Liver (tissue), 8 donors: ENCODE measurements at regions not wholly inside any gene's neighbourhood (a gene's known extent, or its start where the extent isn't known, plus 50 kb on each side); places are given as distances from the start of the nearest gene placed in this dataset.

Experiments
- DNase-seq: peaks from one replicate; pipeline ENCODE4 v3.0.0-alpha.2; 2017; ENCODE audit warnings: low spot score
- H3K27ac ChIP-seq, 2 donors: one replicate each; pipeline ENCODE4 v1.7.0; 2013; ENCODE audit warnings: inconsistent platforms in 2 of 2, low read length in 2 of 2, control low read depth in 1 of 2, low read depth in 1 of 2, mild to moderate bottlenecking in 1 of 2
- H3K27me3 ChIP-seq, 4 donors: one replicate each; pipeline versions ENCODE4 v1.6.1 to v1.7.0; 2013; ENCODE audit warnings: low read length in 3 of 4, inconsistent platforms in 1 of 4, mild to moderate bottlenecking in 1 of 4, moderate library complexity in 1 of 4; ENCODE audit not compliant: control insufficient read depth in 4 of 4, insufficient read depth in 4 of 4
- H3K36me3 ChIP-seq, 4 donors: one replicate each; pipeline versions ENCODE4 v1.6.1 to v1.7.0; 2013; ENCODE audit warnings: low read length in 3 of 4, mild to moderate bottlenecking in 3 of 4, low read depth in 1 of 4, moderate library complexity in 1 of 4; ENCODE audit not compliant: control insufficient read depth in 4 of 4, insufficient read depth in 3 of 4
- H3K4me1 ChIP-seq, 4 donors: one replicate each; pipeline versions ENCODE4 v1.6.1 to v1.7.0; 2013; ENCODE audit warnings: low read length in 3 of 4, mild to moderate bottlenecking in 3 of 4, moderate library complexity in 1 of 4; ENCODE audit not compliant: control insufficient read depth in 4 of 4, insufficient read depth in 4 of 4
- H3K4me3 ChIP-seq, 3 donors: one replicate each; pipeline versions ENCODE4 v1.6.1 to v1.7.0; 2013; ENCODE audit warnings: low read length in 3 of 3, control low read depth in 1 of 3, low read depth in 1 of 3, mild to moderate bottlenecking in 1 of 3
- H3K9ac ChIP-seq, 2 donors: one replicate each; pipeline ENCODE4 v1.7.0; 2013; ENCODE audit warnings: low read length in 2 of 2, mild to moderate bottlenecking in 2 of 2, moderate library complexity in 2 of 2, control low read depth in 1 of 2, low read depth in 1 of 2
- H3K9me3 ChIP-seq, 4 donors: one replicate each; pipeline versions ENCODE4 v1.6.1 to v1.7.0; 2013; ENCODE audit warnings: low read length in 3 of 4; ENCODE audit not compliant: control insufficient read depth in 4 of 4
- EGR1 ChIP-seq, 2 donors: IDR thresholded peaks; 2 replicates each; pipeline ENCODE4 v1.6.1; 2016 to 2018; ENCODE audit warnings: antibody characterized with exemption in 2 of 2, low read depth in 2 of 2
- FOXA1 ChIP-seq: IDR thresholded peaks from 2 replicates; pipeline ENCODE4 v1.6.1; 2016; ENCODE audit warnings: antibody characterized with exemption
- FOXA2 ChIP-seq: IDR thresholded peaks from 2 replicates; pipeline ENCODE4 v1.6.1; 2016; ENCODE audit warnings: antibody characterized with exemption
- GABPA ChIP-seq, 2 donors: IDR thresholded peaks in 1 of 2; conservative IDR thresholded peaks in 1 of 2; 2 replicates each; pipeline ENCODE4 v1.6.1; 2016; ENCODE audit warnings: antibody characterized with exemption in 2 of 2, mild to moderate bottlenecking in 1 of 2, moderate library complexity in 1 of 2
- HNF4A ChIP-seq, 2 donors: conservative IDR thresholded peaks; 2 replicates each; pipeline ENCODE4 v1.6.1; 2016; ENCODE audit warnings: antibody characterized with exemption in 2 of 2, mild to moderate bottlenecking in 2 of 2
- HNF4G ChIP-seq: IDR thresholded peaks from 2 replicates; pipeline ENCODE4 v1.6.1; 2016; ENCODE audit warnings: antibody characterized with exemption
- JUND ChIP-seq, 2 donors: IDR thresholded peaks; 2 replicates each; pipeline ENCODE4 v1.6.1; 2016; ENCODE audit warnings: antibody characterized with exemption in 2 of 2
- NR2F2 ChIP-seq: IDR thresholded peaks from 2 replicates; pipeline ENCODE4 v1.6.1; 2016; ENCODE audit warnings: antibody characterized with exemption
- RAD21 ChIP-seq, 2 donors: IDR thresholded peaks; 2 replicates each; pipeline ENCODE4 v1.6.1; 2016; ENCODE audit warnings: antibody characterized with exemption in 2 of 2, mild to moderate bottlenecking in 2 of 2
- RXRA ChIP-seq, 2 donors: IDR thresholded peaks; 2 replicates each; pipeline ENCODE4 v1.6.1; 2017 to 2018; ENCODE audit warnings: antibody characterized with exemption in 2 of 2, mild to moderate bottlenecking in 1 of 2
- SP1 ChIP-seq: IDR thresholded peaks from 2 replicates; pipeline ENCODE4 v1.6.1; 2018; ENCODE audit warnings: antibody characterized with exemption, mild to moderate bottlenecking
- TAF1 ChIP-seq: conservative IDR thresholded peaks from 2 replicates; pipeline ENCODE4 v1.6.1; 2016; ENCODE audit warnings: antibody characterized with exemption, mild to moderate bottlenecking
- YY1 ChIP-seq: IDR thresholded peaks from 2 replicates; pipeline ENCODE4 v1.6.1; 2016; ENCODE audit warnings: antibody characterized with exemption, mild to moderate bottlenecking
- WGBS: extraction: QIAGEN DNeasy Blood & Tissue Kit; methylation state at CpG from one replicate; pipeline ENCODE4 v1.1.7; 2013; 5-methylcytosine and 5-hydroxymethylcytosine counted together
- TF ChIP-seq, protein P1 (sequence below): fragments of 150-350 bp; IDR thresholded peaks from 2 replicates; pipeline ENCODE4 v1.5.1; 2017; ENCODE audit warnings: improper control_type of control experiment, low read depth, low read length; ENCODE audit not compliant: missing input control
- TF ChIP-seq, protein P2 (sequence below): IDR thresholded peaks from 2 replicates; pipeline ENCODE4 v1.6.1; 2016; ENCODE audit warnings: antibody characterized with exemption
- TF ChIP-seq, protein P3 (sequence below): IDR thresholded peaks from 2 replicates; pipeline ENCODE4 v1.6.1; 2016; ENCODE audit warnings: antibody characterized with exemption, mild to moderate bottlenecking
- TF ChIP-seq, protein P4 (sequence below): IDR thresholded peaks from 2 replicates; pipeline ENCODE4 v1.6.1; 2016; ENCODE audit warnings: antibody characterized with exemption
- TF ChIP-seq, protein P5 (sequence below): IDR thresholded peaks from 2 replicates; pipeline ENCODE4 v1.6.1; 2016; ENCODE audit warnings: antibody characterized with exemption
- donor health status: healthy.
- donor health status: healthy.
- donor health status: healthy.
- donor health status: healthy.
- donor health status: healthy.

DNA sequence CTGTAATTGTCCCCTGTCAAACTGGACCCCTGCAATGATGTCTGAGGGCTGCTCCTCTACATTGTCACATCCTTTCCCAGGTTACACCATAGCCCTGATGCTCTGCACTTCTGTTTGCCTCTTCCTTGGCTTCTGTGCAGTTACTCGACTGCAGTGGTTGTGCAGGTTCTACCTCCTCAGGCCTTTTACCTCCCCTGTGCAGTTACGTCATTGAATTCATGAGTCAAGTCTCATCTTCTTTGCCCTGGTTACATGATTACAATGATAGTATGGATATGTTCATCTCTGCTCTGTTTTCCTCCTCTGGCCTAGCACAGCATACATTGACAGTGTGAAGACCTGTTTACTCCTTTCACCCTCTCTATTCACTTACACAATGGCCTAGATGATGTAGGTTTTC lies 83.2 kb downstream of the FAM47B start:
- DNase-seq = no peak
- no peak overlapping the region for H3K27ac ChIP-seq
- no peak overlapping the region for H3K4me3 ChIP-seq
- H3K9ac ChIP-seq = no peak overlapping the region
- H3K4me1 ChIP-seq = no peaks in the 10 kb centered on the region
- H3K36me3 ChIP-seq = no peaks in the 10 kb centered on the region
- peaks cover 0 to 2% (median 0%) of the 10 kb centered on the region in 4 donors for H3K27me3 ChIP-seq
- 84% methylated on average over 2 of the region's 2 CpGs for WGBS
- no peaks in the 10 kb centered on the region for H3K9me3 ChIP-seq
- TF ChIP-seq, protein P1, sequence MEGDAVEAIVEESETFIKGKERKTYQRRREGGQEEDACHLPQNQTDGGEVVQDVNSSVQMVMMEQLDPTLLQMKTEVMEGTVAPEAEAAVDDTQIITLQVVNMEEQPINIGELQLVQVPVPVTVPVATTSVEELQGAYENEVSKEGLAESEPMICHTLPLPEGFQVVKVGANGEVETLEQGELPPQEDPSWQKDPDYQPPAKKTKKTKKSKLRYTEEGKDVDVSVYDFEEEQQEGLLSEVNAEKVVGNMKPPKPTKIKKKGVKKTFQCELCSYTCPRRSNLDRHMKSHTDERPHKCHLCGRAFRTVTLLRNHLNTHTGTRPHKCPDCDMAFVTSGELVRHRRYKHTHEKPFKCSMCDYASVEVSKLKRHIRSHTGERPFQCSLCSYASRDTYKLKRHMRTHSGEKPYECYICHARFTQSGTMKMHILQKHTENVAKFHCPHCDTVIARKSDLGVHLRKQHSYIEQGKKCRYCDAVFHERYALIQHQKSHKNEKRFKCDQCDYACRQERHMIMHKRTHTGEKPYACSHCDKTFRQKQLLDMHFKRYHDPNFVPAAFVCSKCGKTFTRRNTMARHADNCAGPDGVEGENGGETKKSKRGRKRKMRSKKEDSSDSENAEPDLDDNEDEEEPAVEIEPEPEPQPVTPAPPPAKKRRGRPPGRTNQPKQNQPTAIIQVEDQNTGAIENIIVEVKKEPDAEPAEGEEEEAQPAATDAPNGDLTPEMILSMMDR = no peak
- TF ChIP-seq HNF4A (conservative IDR thresholded peaks at IDR 0.05) (no peak), EGR1 (IDR thresholded peaks at IDR 0.05; ENCODE audit: low read depth in 2 of 2) (no peak), YY1 (no peak), RXRA (IDR thresholded peaks at IDR 0.05) (no peak), JUND (IDR thresholded peaks at IDR 0.05) (no peak), NR2F2 (no peak), FOXA1 (no peak), GABPA (IDR thresholded peaks at IDR 0.05 in 1 of 2, conservative IDR thresholded peaks at IDR 0.05 in 1 of 2) (no peak), HNF4G (no peak), SP1 (no peak), RAD21 (IDR thresholded peaks at IDR 0.05) (no peak), FOXA2 (no peak), TAF1 (no peak)
- TF ChIP-seq, protein P2, sequence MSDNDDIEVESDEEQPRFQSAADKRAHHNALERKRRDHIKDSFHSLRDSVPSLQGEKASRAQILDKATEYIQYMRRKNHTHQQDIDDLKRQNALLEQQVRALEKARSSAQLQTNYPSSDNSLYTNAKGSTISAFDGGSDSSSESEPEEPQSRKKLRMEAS = no peak
- TF ChIP-seq, protein P3, sequence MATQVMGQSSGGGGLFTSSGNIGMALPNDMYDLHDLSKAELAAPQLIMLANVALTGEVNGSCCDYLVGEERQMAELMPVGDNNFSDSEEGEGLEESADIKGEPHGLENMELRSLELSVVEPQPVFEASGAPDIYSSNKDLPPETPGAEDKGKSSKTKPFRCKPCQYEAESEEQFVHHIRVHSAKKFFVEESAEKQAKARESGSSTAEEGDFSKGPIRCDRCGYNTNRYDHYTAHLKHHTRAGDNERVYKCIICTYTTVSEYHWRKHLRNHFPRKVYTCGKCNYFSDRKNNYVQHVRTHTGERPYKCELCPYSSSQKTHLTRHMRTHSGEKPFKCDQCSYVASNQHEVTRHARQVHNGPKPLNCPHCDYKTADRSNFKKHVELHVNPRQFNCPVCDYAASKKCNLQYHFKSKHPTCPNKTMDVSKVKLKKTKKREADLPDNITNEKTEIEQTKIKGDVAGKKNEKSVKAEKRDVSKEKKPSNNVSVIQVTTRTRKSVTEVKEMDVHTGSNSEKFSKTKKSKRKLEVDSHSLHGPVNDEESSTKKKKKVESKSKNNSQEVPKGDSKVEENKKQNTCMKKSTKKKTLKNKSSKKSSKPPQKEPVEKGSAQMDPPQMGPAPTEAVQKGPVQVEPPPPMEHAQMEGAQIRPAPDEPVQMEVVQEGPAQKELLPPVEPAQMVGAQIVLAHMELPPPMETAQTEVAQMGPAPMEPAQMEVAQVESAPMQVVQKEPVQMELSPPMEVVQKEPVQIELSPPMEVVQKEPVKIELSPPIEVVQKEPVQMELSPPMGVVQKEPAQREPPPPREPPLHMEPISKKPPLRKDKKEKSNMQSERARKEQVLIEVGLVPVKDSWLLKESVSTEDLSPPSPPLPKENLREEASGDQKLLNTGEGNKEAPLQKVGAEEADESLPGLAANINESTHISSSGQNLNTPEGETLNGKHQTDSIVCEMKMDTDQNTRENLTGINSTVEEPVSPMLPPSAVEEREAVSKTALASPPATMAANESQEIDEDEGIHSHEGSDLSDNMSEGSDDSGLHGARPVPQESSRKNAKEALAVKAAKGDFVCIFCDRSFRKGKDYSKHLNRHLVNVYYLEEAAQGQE = no peak
- TF ChIP-seq, protein P4, sequence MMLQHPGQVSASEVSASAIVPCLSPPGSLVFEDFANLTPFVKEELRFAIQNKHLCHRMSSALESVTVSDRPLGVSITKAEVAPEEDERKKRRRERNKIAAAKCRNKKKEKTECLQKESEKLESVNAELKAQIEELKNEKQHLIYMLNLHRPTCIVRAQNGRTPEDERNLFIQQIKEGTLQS = no peak
- TF ChIP-seq, protein P5, sequence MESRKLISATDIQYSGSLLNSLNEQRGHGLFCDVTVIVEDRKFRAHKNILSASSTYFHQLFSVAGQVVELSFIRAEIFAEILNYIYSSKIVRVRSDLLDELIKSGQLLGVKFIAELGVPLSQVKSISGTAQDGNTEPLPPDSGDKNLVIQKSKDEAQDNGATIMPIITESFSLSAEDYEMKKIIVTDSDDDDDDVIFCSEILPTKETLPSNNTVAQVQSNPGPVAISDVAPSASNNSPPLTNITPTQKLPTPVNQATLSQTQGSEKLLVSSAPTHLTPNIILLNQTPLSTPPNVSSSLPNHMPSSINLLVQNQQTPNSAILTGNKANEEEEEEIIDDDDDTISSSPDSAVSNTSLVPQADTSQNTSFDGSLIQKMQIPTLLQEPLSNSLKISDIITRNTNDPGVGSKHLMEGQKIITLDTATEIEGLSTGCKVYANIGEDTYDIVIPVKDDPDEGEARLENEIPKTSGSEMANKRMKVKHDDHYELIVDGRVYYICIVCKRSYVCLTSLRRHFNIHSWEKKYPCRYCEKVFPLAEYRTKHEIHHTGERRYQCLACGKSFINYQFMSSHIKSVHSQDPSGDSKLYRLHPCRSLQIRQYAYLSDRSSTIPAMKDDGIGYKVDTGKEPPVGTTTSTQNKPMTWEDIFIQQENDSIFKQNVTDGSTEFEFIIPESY = no peak

DNA sequence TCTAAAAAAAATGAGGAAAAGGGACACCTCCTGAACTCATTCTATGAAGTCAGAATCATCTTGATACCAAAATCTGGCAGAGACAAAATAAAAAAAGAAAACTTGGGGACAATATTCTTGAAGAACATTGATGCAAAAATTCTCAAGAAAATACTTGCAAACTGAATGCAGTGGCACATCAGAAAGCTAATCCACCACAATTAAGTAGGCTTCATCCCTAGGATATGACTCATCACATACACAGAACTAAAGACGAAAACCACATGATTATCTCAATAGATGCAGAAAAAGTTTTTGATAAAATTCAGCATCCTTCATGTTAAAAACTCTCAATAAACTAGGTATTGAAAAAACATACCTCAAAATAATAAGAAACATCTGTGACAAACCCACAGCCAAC lies 98.3 kb downstream of the FAM47B start:
- Histone ChIP-seq H3K36me3 (no peaks in the 10 kb centered on the region), H3K9ac (no peak overlapping the region), H3K4me1 (no peaks in the 10 kb centered on the region), H3K4me3 (no peak overlapping the region), H3K9me3 (peaks cover 0 to 2% (median 0%) of the 10 kb centered on the region in 4 donors), H3K27ac (no peak overlapping the region), H3K27me3 (no peaks in the 10 kb centered on the region)
- DNase-seq = no peak
- WGBS = 52% methylated on average over 1 of the region's 1 CpG
- TF ChIP-seq FOXA1 = no peak
- TF ChIP-seq, protein P4 = no peak
- TF ChIP-seq SP1 = no peak
- no peak for TF ChIP-seq FOXA2
- TF ChIP-seq, protein P1 = no peak
- no peak for TF ChIP-seq GABPA (IDR thresholded peaks at IDR 0.05 in 1 of 2, conservative IDR thresholded peaks at IDR 0.05 in 1 of 2)
- TF ChIP-seq HNF4A (conservative IDR thresholded peaks at IDR 0.05) = no peak
- no peak for TF ChIP-seq TAF1
- TF ChIP-seq RXRA (IDR thresholded peaks at IDR 0.05) = no peak
- TF ChIP-seq RAD21 (IDR thresholded peaks at IDR 0.05) = no peak
- TF ChIP-seq, protein P5 = no peak
- no peak for TF ChIP-seq JUND (IDR thresholded peaks at IDR 0.05)
- TF ChIP-seq, protein P2 = no peak
- no peak for TF ChIP-seq HNF4G
- no peak for TF ChIP-seq NR2F2
- no peak for TF ChIP-seq YY1
- TF ChIP-seq EGR1 (IDR thresholded peaks at IDR 0.05; ENCODE audit: low read depth in 2 of 2) = no peak
